ENCODE measurements at regions not wholly inside any gene's neighbourhood (a gene's known extent, or its start where the extent isn't known, plus 50 kb on each side); places are given as distances from the start of the nearest gene placed in this dataset.

- no peaks in the 10 kb centered on the region for H3K4me1 ChIP-seq
- no peaks in the 10 kb centered on the region for H3K27me3 ChIP-seq
- no peaks in the 10 kb centered on the region for H3K36me3 ChIP-seq
- TF ChIP-seq POLR2A (IDR thresholded peaks at IDR 0.05), result no peak
- no peaks in the 10 kb centered on the region for H3K9me3 ChIP-seq
- no peak for DNase-seq (ENCODE audit: extremely low spot score in 2 of 2)
- intact Hi-C loops (cut with DNase I), result no loop called here
- H3K4me3 ChIP-seq, result no peak overlapping the region
- H3K27ac ChIP-seq, result no peak overlapping the region
Measured at GRCh38 chr4:89639395-89639794, 197.6 kb downstream of the SNCA start.

DNA sequence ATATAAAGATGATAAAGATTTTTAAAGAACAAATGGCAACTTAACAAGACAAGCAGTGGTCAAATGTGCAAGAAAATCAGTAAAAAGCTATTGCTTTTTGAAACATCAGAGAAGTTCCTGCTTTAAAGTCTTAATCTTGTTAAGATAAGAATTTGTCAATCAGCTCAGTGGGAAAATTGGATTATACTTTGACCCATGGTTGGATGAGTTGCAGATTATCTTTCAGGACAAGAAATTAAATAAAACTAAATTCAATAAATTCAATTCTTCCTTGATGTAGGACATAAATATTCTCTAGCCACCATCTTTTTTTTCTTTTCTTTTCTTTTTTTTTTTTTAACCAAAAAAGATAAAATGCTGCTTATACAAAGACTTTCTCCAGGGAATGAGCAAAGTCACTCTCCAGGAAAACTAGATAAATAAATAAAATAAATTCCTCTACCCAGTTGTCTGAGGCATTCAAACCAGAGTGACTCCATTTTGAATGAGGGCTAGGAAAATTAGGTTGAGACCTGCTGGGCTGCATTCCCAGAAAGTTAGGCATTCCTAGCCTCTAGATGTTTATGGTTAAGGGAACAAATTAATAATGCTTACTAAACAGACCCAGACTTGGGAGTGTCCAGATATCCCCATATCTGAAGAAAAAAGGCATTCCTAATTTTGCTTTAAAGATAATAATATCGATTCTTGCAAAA, 211.2 kb downstream of the SNCA start:
- Histone ChIP-seq H3K4me3 (no peak overlapping the region), H3K4me1 (no peaks in the 10 kb centered on the region), H3K27me3 (no peaks in the 10 kb centered on the region), H3K27ac (no peak overlapping the region), H3K36me3 (no peaks in the 10 kb centered on the region), H3K9me3 (no peaks in the 10 kb centered on the region)
- DNase-seq (ENCODE audit: extremely low spot score in 2 of 2), result no peak
- intact Hi-C loops (cut with DNase I), result no loop called here
- TF ChIP-seq POLR2A (IDR thresholded peaks at IDR 0.05), result no peak
- TF ChIP-seq, protein P1, sequence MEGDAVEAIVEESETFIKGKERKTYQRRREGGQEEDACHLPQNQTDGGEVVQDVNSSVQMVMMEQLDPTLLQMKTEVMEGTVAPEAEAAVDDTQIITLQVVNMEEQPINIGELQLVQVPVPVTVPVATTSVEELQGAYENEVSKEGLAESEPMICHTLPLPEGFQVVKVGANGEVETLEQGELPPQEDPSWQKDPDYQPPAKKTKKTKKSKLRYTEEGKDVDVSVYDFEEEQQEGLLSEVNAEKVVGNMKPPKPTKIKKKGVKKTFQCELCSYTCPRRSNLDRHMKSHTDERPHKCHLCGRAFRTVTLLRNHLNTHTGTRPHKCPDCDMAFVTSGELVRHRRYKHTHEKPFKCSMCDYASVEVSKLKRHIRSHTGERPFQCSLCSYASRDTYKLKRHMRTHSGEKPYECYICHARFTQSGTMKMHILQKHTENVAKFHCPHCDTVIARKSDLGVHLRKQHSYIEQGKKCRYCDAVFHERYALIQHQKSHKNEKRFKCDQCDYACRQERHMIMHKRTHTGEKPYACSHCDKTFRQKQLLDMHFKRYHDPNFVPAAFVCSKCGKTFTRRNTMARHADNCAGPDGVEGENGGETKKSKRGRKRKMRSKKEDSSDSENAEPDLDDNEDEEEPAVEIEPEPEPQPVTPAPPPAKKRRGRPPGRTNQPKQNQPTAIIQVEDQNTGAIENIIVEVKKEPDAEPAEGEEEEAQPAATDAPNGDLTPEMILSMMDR (IDR thresholded peaks at IDR 0.05), result no peak
- no peak for TF ChIP-seq POLR2AphosphoS5 (IDR thresholded peaks at IDR 0.05; ENCODE audit: insufficient read depth in 1 of 2, low read depth in 1 of 2)

DNA sequence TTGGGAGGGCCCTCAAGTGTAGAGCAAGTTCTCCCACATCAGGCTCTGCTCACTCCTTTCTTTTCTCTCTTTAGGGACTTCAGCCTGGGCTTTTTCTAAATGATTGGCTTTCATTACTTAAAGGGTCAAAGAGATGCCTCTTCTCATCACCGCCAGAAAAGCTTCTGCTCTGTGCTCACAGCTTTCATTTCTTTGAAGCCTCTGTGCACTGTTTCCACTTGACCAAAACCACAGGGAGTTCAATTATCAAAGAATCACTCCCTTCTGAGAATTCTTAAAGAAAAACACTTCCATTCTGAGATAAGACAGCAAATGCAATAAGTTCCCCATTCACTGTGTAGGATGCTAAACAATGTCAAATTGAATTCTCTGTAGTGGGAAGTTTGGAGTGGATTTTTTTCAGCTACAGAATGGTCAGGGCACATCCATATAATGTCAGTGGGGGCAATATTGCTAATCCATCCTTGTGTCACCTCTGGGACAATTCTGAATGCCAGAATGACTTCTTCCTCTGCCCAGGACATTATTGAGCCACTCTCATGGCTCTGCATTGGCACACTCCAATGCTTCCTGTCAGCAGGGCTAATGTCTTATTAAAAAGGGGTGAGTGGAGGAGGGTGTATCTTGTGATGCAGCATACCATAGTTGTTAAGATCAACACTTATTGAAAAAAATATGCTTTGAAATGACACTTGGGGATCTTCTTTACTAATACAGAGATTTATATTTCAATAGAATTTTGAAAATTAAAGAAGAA, 217.6 kb downstream of the SNCA start:
- Histone ChIP-seq H3K27me3 (no peaks in the 10 kb centered on the region), H3K9me3 (no peaks in the 10 kb centered on the region), H3K27ac (no peak overlapping the region), H3K36me3 (no peaks in the 10 kb centered on the region), H3K4me1 (no peaks in the 10 kb centered on the region), H3K4me3 (no peak overlapping the region)
- TF ChIP-seq POLR2AphosphoS5 (IDR thresholded peaks at IDR 0.05; ENCODE audit: insufficient read depth in 1 of 2, low read depth in 1 of 2), result no peak
- TF ChIP-seq, protein P1 (IDR thresholded peaks at IDR 0.05), result no peak
- DNase-seq (ENCODE audit: extremely low spot score in 2 of 2), result no peak
- intact Hi-C loops (cut with DNase I), result no loop called here

GRCh38 chr4:89618151-89618550, 218.8 kb downstream of the SNCA start:
- intact Hi-C loops (cut with DNase I), result no loop called here
- Histone ChIP-seq H3K27ac (no peak overlapping the region), H3K4me3 (no peak overlapping the region), H3K9me3 (no peaks in the 10 kb centered on the region), H3K27me3 (no peaks in the 10 kb centered on the region), H3K36me3 (no peaks in the 10 kb centered on the region), H3K4me1 (no peaks in the 10 kb centered on the region)
- DNase-seq (ENCODE audit: extremely low spot score in 2 of 2), result no peak
- TF ChIP-seq, protein P1 (IDR thresholded peaks at IDR 0.05), result no peak
- TF ChIP-seq POLR2AphosphoS5 (IDR thresholded peaks at IDR 0.05; ENCODE audit: insufficient read depth in 1 of 2, low read depth in 1 of 2) (no peak), POLR2A (IDR thresholded peaks at IDR 0.05) (no peak)

DNA sequence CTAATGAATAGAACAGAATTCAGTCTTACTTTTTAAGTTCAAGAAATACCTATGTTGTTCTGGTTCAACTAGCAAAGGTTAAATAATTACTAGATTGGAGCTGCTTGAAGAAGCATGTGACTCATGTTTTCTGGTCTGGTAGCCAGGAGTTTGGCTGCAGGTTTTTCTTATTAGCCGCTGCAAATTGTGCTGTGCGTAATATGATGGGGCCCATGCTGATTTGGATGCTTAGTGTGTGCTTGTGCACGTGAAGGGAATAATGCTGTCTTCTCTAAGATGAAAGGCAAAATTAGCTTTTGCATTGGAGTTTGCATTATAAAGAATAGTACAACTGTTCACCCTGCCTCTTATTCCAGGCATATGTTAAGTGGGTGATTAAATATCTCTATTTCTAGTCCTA, 219.6 kb downstream of the SNCA start:
- intact Hi-C loops (cut with DNase I), result no loop called here
- H3K36me3 ChIP-seq, result no peaks in the 10 kb centered on the region
- no peak for DNase-seq (ENCODE audit: extremely low spot score in 2 of 2)

More for the DNA sequence above, 219.6 kb downstream of the SNCA start:
- no peaks in the 10 kb centered on the region for H3K9me3 ChIP-seq
- H3K4me1 ChIP-seq, result no peaks in the 10 kb centered on the region
- H3K27ac ChIP-seq, result no peak overlapping the region
- no peak overlapping the region for H3K4me3 ChIP-seq
- no peaks in the 10 kb centered on the region for H3K27me3 ChIP-seq
- TF ChIP-seq POLR2AphosphoS5 (IDR thresholded peaks at IDR 0.05; ENCODE audit: insufficient read depth in 1 of 2, low read depth in 1 of 2), result no peak
- TF ChIP-seq, protein P1 (IDR thresholded peaks at IDR 0.05), result no peak
- no peak for TF ChIP-seq POLR2A (IDR thresholded peaks at IDR 0.05)

Data from vagina (tissue), 2 donors.